Heart left ventricle (tissue), 16 donors: ENCODE measurements at regions not wholly inside any gene's neighbourhood (a gene's known extent, or its start where the extent isn't known, plus 50 kb on each side); places are given as distances from the start of the nearest gene placed in this dataset.

Experiments used
- ATAC-seq, 4 donors: fragments of 200-7000 bp; cut with Tn5 transposase; one replicate each; pipeline ENCODE4 v1.9.1; 2020 to 2022; ENCODE audit warnings: moderate library complexity in 4 of 4, mild to moderate bottlenecking in 3 of 4, moderate number of reproducible peaks in 1 of 4
- DNase-seq, 5 donors: peaks; one replicate each; pipeline ENCODE4 v3.0.0-alpha.2; 2020
- H3K27ac ChIP-seq, 12 donors: fragments of 200-600 bp; sonication (generic) in 4 of 12; one replicate each; pipeline versions ENCODE4 v1.5.0 to v1.8.0; 2016 to 2022; ENCODE audit warnings: mild to moderate bottlenecking in 2 of 12
- H3K27me3 ChIP-seq, 9 donors: fragments of 200-600 bp; sonication (generic) in 2 of 9; one replicate each; pipeline versions ENCODE4 v1.5.1 to v1.8.0; 2016 to 2022; ENCODE audit warnings: mild to moderate bottlenecking in 3 of 9
- H3K36me3 ChIP-seq, 9 donors: fragments of 200-600 bp; sonication (generic) in 2 of 9; one replicate each; pipeline versions ENCODE4 v1.5.0 to v1.8.0; 2018 to 2022; ENCODE audit warnings: mild to moderate bottlenecking in 2 of 9
- H3K4me1 ChIP-seq, 12 donors: fragments of 200-600 bp; sonication (generic) in 4 of 12; one replicate each; pipeline versions ENCODE4 v1.5.0 to v1.8.0; 2016 to 2022; ENCODE audit warnings: mild to moderate bottlenecking in 3 of 12
- H3K4me3 ChIP-seq, 12 donors: fragments of 200-600 bp; sonication (generic) in 4 of 12; one replicate each; pipeline versions ENCODE4 v1.5.0 to v1.8.0; 2017 to 2022; ENCODE audit warnings: mild to moderate bottlenecking in 9 of 12, moderate library complexity in 4 of 12
- H3K9me3 ChIP-seq, 12 donors: fragments of 200-600 bp; sonication (generic) in 4 of 12; one replicate each; pipeline versions ENCODE4 v1.5.0 to v1.8.0; 2016 to 2022; ENCODE audit warnings: mild to moderate bottlenecking in 1 of 12
- CTCF ChIP-seq, 12 donors: fragments of 200-600 bp; sonication (generic) in 4 of 12; IDR thresholded peaks; one replicate each; pipeline versions ENCODE4 v1.5.0 to v1.8.0; 2018 to 2022; ENCODE audit warnings: antibody characterized with exemption in 12 of 12, mild to moderate bottlenecking in 5 of 12
- POLR2A ChIP-seq, 2 donors: fragments of 450-650 bp; IDR thresholded peaks; one replicate each; pipeline ENCODE4 v1.6.1; 2017; ENCODE audit warnings: antibody characterized with exemption in 2 of 2, mild to moderate bottlenecking in 2 of 2, moderate library complexity in 2 of 2
- WGBS, 4 donors: extraction: QIAGEN DNeasy Blood & Tissue Kit in 2 of 4; methylation state at CpG; one replicate each; pipeline versions ENCODE4 v1.1.5 to v1.1.7; 2013 to 2018; 5-methylcytosine and 5-hydroxymethylcytosine counted together
- intact Hi-C, 10 donors: fragments of 100-400 bp; cut with DNase I; formaldehyde crosslinking; loops; one replicate each; pipeline versions ENCODE4 v1.11.1 to v1.14.2; 2022
- donor health status: ischemic (EF 13 %, LVEDD 7.1; RV severe dilation, severe dysfunction).
- donor health status: healthy with polysubstance abuse.
- donor health status: DM: no; HTN: yes; CAD: no.
- donor health status: DM: no; HTN: no; CAD: no.
- donor health status: ischemic (EF 25% LVEDD 6.9; RV normal size, moderate dysfunction).
- donor health status: ischemic (EF 25% LVEDD 5.7; RV mildly dilated, moderate dysfunction).
- donor health status: healthy.
- donor health status: DM: yes; HTN: yes; CAD: no.
- donor health status: ischemic (EF 35%, LVEDD 5.7; RV mildly dilated, moderate dysfunction).
- donor health status: nonischemic (EF 11% LVEDD 7.7; RV severe dilation, severe dysfunction).
- donor health status: DM: yes; HTN: yes; CAD: no.
- donor health status: PGD.
- donor health status: ischemic (EF 29% LVEDD 5.4; RV normal size, mild dysfunction).
- donor health status: nonischemic (EF 23%, LVEDD 6.1; RV moderate dilation, normal function).

- TF ChIP-seq CTCF (IDR thresholded peaks at IDR 0.05) (no peak), POLR2A (IDR thresholded peaks at IDR 0.05) (no peak)
- peaks cover 0 to 11% (median 0%) of the 10 kb centered on the region in 12 donors for H3K4me1 ChIP-seq
- no peak for ATAC-seq
- 84 to 98% (median 89%) methylated on average over 1 of the region's 1 CpG for WGBS, 4 donors
- no peak overlapping the region for H3K27ac ChIP-seq
- no peaks in the 10 kb centered on the region for H3K9me3 ChIP-seq
- H3K27me3 ChIP-seq, result no peaks in the 10 kb centered on the region
- no peak overlapping the region for H3K4me3 ChIP-seq
- intact Hi-C loops, result no loop called here
- DNase-seq, result no peak
- H3K36me3 ChIP-seq, result no peaks in the 10 kb centered on the region
Measured at GRCh38 chr6:144612811-144613210, 327.7 kb downstream of the UTRN start.

- Histone ChIP-seq H3K27me3 (no peaks in the 10 kb centered on the region), H3K36me3 (no peaks in the 10 kb centered on the region), H3K4me3 (no peak overlapping the region), H3K27ac (no peak overlapping the region), H3K4me1 (peaks cover 0 to 1% (median 0%) of the 10 kb centered on the region in 12 donors), H3K9me3 (no peaks in the 10 kb centered on the region)
- ATAC-seq (no peak), DNase-seq (no peak)
- intact Hi-C loops, result no loop called here
- 45 to 91% (median 80%) methylated on average over 2 of the region's 2 CpGs for WGBS, 4 donors
- TF ChIP-seq POLR2A (IDR thresholded peaks at IDR 0.05) (no peak), CTCF (IDR thresholded peaks at IDR 0.05) (no peak)
Measured at GRCh38 chr6:144613859-144614258, 328.7 kb downstream of the UTRN start.

GRCh38 chr6:144615870-144616269 is 330.7 kb downstream of the UTRN start:
- H3K4me3 ChIP-seq, result no peak overlapping the region
- no peak for ATAC-seq
- no peaks in the 10 kb centered on the region for H3K36me3 ChIP-seq
- H3K27ac ChIP-seq, result no peak overlapping the region
- no peak for DNase-seq
- no peak for TF ChIP-seq CTCF (IDR thresholded peaks at IDR 0.05)
- TF ChIP-seq POLR2A (IDR thresholded peaks at IDR 0.05), result no peak
- no peaks in the 10 kb centered on the region for H3K9me3 ChIP-seq
- H3K4me1 ChIP-seq, result no peaks in the 10 kb centered on the region
- no peaks in the 10 kb centered on the region for H3K27me3 ChIP-seq
- intact Hi-C loops, result no loop called here
- WGBS, 4 donors, result 98 to 99% (median 99%) methylated on average over 2 of the region's 2 CpGs

GRCh38 chr6:144617191-144617590 is 332.1 kb downstream of the UTRN start:
- Histone ChIP-seq H3K4me3 (no peak overlapping the region), H3K27me3 (no peaks in the 10 kb centered on the region), H3K9me3 (no peaks in the 10 kb centered on the region), H3K27ac (no peak overlapping the region), H3K4me1 (peaks cover 0 to 1% (median 0%) of the 10 kb centered on the region in 12 donors), H3K36me3 (no peaks in the 10 kb centered on the region)
- 89 to 97% (median 95%) methylated on average over 1 of the region's 1 CpG for WGBS, 4 donors
- intact Hi-C loops, result no loop called here
- ATAC-seq (no peak), DNase-seq (no peak)
- TF ChIP-seq POLR2A (IDR thresholded peaks at IDR 0.05) (no peak), CTCF (IDR thresholded peaks at IDR 0.05) (no peak)
